ENCODE measurements at regions not wholly inside any gene's neighbourhood (a gene's known extent, or its start where the extent isn't known, plus 50 kb on each side); places are given as distances from the start of the nearest gene placed in this dataset.
"Not testable (repeated sequence)": the region's sequence is repeated elsewhere in the genome, so short reads cannot be mapped to it uniquely, and the experiment has no call there.

DNA sequence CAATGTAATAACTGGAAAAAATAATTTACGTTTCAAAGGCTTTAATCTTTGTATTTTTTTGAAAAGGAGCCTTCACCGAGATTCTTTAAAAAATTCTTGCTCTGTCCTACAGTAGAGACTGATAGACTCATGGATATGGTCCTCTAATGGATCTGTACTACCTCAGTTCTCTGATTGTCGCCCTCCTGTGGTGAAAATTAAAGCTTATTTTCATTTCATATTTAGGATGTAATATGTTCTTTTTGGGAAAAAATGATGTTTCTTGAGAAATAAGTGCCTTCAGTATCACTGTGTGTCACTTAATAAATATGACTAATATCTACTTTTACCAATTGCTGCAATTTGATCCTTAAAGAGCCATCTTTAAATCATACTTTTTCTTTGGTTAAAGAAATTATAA, 4593.3 kb upstream of the OR11H1 start:
- not testable (repeated sequence) for H3K9ac ChIP-seq (ENCODE audit: low read depth, low read length); H3K4me1 ChIP-seq (ENCODE audit: insufficient read depth, low read length); H3K9me3 ChIP-seq (ENCODE audit: control insufficient read depth, insufficient read depth, low read length); H3K36me3 ChIP-seq (ENCODE audit: insufficient read depth, low read length)

DNA sequence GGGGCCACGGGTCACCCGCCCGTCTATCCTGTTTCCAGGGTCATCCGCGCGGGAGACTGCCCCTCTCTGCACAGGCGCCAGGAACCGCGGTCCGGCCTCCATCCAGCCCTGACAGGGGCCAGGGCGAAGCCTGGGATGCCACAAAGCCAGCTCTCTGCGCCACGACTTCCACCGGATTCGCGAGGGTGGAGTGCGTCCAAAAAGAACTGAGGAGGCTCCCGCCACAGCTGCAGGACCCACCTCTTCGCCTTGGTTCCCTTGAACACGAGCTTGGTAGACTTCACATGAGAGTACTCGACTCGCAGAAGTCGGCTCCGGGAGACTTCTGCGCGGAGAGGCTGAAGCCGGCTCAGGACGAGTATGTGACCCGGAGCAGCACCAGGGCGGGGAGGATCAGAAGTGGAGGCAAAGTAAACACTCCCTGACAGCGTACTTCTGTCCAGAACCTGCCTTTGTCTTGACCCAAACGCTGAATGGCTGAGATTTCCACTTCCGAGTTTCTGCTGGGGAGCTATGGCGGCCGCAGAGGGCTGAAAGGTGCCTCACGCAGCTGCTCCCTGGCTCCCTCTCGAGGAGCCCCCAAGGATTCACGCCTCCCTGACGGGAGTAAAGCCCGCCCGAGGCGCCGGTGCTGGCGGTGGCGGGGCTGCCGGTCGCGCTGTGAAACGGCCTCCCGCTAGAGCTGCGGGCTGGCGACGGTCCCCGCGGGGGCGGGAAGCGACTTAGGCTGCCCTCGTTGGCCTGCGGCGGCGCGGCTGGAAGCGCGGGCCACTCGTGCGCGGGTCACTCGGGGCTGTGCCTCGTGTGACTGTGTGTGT, 4566.7 kb upstream of the OR11H1 start:
- no peaks in the 10 kb centered on the region for H3K9me3 ChIP-seq (ENCODE audit: control insufficient read depth, insufficient read depth, low read length)
- H3K36me3 ChIP-seq (ENCODE audit: insufficient read depth, low read length), result no peaks in the 10 kb centered on the region
- peak overlapping the region; percentile 11; the same call in 1 of the 2 replicates for H3K9ac ChIP-seq (ENCODE audit: low read depth, low read length)
- H3K4me1 ChIP-seq (ENCODE audit: insufficient read depth, low read length), result no peaks in the 10 kb centered on the region

- not testable (repeated sequence) for H3K9me3 ChIP-seq (ENCODE audit: control insufficient read depth, insufficient read depth, low read length); H3K36me3 ChIP-seq (ENCODE audit: insufficient read depth, low read length); H3K4me1 ChIP-seq (ENCODE audit: insufficient read depth, low read length)
- H3K9ac ChIP-seq (ENCODE audit: low read depth, low read length), result peak overlapping the region; percentile 11; the same call in 1 of the 2 replicates
Measured at GRCh38 chr22:10961861-10962255, 4566.1 kb upstream of the OR11H1 start.
